Activated T-cell treated with anti-CD3 and anti-CD28 coated beads for 1 hour (primary cell): ENCODE measurements at regions not wholly inside any gene's neighbourhood (a gene's known extent, or its start where the extent isn't known, plus 50 kb on each side); places are given as distances from the start of the nearest gene placed in this dataset.

ENCODE experiments used
- DNase-seq: peaks from one replicate; pipeline ENCODE4 v3.0.0-alpha.2; 2020; ENCODE audit warnings: low read depth

DNA sequence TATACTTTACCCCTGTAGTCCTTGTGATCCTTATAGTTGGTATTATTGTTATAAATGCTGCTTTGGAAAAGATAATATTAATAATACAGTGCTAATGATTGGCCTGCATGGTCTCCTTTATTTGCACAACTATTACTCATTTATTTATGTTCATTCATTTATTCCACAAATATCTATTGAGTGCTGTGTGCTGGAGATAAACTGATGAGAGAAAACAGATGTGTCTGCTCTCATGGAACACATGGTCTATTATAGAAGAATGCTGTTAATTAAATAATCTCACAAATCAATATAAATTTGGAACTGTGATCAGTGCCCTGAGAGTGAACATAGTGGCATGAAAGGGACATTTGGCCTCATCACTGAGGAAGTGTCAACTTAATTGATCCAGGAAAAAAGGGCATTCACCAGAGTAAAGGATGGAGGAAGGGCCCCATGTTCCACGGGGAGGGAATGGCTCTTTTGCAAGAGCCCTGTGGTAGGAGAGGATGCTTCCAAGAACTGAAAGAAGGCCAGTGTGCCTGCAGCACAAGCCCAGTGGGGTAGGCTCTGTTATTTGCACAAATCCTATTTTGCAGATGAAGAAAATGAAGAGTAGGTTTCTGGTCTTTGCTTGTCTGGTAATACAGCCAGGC is 91.5 kb upstream of the STK39 start:
- no peak for DNase-seq

DNA sequence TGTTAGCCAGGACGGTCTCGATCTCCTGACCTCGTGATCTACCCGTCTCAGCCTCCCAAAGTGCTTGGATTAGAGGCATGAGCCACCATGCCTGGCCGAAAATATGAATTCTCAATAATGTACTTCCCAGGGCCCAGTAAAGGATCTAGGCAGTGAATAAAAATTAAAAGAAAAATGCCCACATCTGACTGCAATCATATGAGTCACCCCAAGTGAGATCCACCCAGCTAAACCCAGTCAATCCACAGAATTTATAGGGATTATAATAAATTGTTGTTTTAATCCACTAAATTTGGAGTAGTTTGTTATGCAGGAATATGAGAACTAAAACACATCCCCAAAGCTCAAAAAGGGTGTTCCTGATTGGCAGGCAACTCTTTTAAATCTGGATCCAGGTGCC is 93.5 kb upstream of the STK39 start:
- DNase-seq, result no peak

DNA sequence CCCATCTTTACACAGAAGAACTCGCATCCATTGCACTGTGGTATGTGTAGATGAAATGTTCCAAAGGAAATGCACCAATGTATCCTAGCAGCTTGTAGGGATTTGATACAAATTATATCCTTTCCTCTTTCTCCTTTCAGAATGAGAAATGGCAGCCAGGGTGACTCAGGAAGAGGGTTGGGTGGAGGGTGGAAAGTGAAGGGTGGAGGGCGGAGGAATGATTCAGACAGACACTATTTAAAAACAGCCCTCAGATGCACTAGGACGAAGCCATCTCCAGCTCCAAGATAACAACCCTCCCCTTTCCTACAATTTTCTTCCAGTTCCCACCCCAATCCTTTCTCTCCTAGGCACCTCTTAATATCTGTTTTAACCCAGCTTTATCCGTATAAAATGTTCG is 96.2 kb upstream of the STK39 start:
- DNase-seq, result no peak

DNA sequence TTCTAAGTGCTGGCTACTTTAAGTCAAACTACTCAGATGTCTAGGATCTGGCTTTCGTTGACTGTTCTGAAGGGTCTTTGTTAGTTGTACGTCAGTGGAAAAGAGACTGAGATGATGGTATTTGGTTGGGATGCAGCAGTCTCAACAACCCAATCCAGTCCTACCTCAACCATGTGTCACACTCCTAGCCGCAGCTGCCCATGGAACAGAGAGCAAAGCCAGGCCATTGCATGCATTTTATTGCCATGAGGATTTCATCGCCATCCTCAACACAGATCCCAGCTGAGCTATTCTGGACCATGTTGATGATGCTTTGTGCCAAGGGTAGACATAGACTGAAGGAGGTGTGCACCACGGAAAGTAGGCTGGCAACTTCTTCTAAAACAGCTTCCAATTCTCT is 97.3 kb upstream of the STK39 start:
- DNase-seq, result no peak

DNA sequence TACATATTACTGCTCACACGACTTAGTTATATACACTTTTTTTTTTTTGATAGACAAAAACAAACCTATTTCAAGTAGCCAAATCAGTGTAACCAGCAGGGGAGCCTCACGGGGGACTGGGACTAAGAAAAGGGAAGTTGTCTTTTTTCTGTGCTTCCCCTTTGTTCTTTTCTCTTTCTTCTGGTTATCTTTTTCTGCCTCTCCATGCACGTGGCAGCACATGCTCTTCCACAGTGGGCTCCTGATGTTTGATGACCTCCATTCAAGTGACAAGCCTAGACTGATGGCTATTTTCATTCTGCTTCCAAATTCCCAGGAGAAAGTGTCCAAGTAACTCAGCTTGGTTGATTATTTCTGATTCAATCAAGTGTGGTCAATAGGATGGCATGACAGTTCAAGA is 98.2 kb upstream of the STK39 start:
- DNase-seq, result no peak

DNA sequence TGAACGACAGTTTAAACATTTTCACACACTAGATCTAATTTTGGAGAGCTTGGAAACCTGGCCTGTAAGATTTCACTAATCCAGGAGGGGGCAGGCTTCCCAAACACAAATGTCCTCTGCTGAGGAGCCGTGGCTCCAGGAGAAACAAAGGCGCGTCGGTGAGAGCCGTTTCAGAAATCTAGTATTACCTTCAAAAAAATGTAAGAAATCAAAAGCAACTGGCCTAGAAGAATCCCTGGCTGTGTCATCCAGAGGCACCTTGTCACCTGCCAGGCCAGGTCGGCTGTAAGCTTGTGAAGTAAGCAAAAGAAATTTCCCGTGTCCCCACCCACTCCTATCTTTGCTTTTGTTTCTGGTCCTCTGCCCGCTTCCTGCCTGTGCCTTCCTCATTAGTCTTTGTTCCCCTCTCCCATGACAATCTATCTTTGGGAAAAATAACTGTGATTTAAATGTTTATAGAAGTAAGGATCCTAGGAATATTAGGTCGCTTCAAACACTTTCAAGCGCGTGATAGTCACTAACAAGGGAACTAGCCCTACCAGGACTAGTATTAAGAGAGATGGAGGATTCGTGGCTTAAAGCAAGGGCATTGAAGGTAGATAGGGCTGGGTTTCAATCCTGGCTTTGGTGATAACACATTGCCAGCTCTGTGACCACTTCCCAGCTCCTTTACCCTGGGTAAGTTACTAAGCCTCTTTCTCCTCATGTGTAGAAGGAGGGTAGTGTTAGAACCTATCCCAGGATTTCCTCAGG is 99.5 kb upstream of the STK39 start:
- peak; percentile 49 for DNase-seq

DNA sequence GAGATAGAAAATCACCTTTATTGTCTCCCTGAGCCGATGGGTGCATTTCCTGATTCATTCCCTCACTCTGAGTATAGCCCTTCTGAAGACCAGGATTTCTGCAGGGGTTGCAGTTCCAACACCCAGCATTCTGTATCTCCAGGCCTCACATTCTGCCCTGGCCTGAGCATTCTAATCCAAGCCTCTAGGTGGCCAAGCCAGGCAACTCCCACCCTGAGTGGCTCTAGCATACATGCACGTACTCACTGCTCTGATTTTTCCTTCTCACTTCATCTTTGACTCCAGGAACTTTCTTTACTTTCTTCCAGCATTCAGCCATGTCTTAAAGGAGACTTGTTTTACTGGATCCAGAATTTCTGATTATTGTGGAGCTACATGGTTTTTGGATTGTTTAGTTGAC is 100.7 kb upstream of the STK39 start:
- no peak for DNase-seq

DNA sequence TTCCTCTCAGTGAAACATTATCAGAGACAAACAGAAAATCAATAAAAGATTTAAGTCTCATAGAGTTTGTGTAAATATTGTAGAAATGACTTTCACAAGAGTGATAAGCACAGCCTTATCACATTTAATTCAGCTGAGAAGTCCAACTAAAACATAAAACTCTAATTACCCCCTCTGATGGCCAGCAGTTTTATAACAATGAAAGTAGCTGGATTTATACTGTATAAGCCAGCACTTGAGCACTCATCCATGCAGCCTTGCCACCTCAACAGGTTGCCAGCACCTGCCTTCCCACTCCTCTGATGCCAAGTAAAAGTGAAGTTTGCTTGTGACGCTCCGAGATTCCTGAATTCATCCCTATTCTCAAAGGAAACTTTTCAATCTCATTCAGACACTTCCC is 103.0 kb upstream of the STK39 start:
- DNase-seq, result no peak

DNA sequence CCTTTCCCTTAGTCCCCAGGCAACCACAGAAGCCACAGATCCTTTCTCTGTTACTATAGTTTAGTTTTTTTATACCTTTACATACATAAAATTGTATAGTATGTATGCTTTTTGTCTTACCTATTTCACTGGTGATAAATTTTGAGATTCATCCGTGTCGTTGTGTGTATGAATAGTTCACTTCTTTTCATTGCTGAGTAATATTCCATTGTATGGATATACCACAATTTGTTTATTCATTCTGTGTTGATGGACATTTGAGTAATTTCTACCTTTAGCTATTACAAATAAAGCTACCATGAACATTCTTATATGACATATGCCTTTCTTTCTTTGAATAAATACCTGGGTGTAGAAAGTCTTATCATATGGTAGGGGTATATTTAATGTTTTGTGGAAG is 102.8 kb upstream of the CERS6 start:
- DNase-seq, result no peak

DNA sequence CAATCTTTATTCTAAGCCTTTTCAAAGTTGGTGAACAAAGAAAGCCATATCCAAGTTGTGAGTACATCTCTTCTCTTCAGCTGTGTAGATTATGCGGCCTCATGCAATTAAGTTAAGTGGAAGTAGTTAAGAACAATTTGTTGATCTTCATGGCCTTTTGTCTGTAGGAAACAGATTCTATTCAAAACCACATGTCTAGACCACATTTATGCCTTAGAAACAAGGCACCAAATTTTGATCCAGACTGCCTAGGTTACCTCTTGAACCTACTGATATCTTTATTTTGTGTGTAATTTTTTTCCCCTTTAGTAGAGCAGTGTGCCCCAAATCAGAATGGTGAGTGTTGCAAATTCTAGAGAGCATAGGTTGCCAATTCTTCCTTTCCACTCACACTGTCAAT is 101.6 kb upstream of the CERS6 start:
- DNase-seq, result no peak

DNA sequence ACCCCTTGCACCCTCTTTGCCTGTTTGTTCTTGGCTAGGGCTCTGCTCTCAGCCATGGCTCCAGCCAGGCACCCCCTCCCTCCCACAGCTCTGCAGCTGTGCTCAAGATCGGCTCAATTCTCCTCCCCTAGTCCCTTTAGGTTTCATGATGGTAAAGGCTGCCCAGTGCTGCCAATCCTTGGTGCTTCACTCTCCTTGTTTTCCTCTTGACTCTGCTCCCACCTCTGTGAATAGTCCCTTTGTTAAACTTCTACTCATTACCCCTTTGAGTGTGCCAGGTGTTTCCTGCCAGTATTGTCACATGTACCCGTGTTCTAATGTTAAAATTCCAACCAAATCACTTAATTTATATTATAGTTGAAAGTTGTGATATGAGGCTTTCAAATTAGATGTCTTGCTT is 101.0 kb upstream of the CERS6 start:
- no peak for DNase-seq

DNA sequence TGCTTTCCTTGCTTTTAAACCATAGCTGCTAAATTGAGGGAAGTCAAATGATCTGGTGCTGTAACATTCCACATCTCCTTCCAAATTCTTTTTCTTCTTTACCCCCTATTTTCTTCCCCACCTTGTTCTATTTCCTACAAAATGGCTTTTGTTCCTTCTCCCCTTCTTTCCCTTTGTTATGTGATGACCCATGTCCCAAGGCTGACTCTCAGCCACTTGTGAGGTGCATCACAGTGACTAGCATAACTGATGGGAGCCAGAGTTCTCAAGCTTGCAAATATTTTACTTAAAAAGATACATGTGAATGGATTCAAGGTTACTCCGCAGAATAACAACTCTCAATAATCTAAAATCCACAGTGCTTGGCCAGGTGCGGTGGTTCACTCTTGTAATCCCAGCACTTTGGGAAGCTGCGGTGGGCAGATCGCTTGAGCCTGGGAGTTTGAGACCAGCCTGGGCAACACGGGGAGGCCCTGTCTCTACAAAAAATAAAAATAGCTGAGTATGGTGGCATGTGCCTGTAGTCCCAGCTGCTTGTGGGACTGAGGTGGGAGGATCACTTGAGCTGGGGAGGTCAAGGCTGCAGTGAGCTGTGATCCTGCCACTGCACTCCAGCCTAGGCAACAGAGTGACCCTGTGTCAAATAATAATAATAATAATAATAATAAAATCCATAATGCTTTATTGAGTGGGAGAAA is 100.1 kb upstream of the CERS6 start:
- DNase-seq, result no peak

DNA sequence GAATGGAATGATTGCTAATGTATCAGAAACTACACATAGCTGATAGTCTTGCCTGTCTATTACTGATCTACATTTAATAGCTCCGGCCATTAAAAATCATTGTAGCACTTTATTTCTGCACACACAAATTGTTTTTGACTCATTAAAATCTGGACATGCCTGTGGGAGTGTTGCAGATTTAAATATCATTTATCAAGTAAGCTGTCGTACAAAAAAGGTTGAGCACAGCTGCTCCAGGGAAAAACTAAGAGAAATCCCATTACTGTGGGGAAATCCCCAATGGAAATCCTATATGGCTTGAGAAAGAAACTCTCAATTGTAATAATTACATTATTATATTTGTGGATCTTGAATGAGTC is 99.6 kb upstream of the CERS6 start:
- DNase-seq, result no peak

DNA sequence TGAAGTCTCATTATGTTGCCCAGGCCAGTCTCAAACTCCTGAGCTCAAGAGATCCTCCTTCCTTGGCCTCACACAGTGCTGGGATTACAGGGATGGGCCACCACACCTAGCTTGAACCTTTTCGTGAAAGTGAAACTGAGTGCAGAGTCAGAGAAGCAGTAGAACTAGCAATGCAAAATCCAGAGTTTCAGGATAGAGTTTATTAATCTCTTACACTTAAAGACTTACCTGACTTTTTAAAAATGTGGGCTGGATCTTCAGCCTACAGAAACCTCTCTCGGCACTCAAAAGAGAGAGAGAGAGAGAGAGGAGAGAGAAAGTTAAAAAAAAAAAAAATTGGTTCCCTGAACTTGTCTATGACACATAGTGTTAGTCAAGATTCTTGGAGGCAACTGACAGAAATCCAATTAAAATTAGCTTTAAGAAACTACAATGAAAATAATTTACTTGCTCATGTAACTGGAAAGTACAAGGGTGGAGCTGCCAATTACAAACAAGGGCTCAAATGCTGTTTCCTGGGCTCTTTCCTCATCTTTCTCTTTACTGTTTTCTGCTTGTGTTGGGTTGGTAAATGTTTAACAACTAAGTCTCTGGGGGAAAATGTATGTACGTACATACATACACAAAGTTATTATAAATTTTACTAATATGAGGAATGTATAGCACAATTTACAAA is 98.1 kb upstream of the CERS6 start:
- no peak for DNase-seq

DNA sequence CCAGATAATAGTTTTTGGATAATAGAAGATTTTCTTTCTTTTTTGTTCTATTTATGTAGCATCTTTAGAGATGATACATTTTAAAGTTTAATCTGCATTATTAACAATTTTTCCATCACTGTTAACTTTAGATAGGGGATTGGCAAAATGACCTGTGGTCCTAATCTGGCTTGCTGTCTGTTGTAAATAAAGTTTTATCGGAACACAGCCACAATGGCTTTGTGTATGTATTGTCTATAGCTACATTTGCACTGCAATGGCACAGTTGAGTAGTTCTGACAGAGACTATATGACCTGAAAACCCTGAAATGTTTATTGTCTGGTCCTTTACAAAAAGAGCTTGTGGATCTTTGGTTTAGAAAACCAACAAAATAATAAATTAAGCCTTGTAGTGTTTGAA is 97.0 kb upstream of the CERS6 start:
- no peak for DNase-seq

DNA sequence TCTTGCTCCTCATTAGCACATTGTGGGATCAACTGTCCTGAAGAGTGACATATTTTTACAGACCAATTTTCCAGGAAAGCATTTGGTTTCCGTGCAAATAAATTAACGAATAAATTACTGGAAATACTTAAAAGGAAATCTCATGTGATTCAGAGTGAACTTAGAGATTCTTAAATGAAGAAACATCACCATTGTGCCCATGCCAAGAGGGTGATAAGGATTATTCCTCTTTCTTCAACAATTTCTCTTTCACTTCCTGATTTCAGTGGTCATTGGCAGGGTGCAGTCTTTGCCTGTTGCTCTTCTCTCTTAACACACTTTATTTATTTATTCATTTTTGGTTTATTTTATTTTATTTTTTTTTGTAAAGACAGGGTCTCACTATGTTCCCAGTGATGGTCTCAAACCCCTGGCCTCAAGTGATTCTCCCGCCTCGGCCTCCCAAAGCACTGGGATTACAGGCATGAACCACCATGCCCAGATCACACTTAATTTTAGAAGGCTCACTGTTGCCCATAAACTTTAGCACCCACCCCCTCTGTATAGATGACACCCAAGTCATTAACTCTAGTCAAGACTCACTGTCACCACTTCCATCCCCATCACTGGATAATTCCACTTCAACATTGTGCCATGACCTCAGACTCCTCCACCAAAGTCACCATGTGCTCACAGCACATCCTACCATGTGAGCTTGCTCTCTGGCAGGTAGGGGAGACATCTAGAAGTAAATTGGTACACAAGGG is 92.6 kb upstream of the CERS6 start:
- no peak for DNase-seq

DNA sequence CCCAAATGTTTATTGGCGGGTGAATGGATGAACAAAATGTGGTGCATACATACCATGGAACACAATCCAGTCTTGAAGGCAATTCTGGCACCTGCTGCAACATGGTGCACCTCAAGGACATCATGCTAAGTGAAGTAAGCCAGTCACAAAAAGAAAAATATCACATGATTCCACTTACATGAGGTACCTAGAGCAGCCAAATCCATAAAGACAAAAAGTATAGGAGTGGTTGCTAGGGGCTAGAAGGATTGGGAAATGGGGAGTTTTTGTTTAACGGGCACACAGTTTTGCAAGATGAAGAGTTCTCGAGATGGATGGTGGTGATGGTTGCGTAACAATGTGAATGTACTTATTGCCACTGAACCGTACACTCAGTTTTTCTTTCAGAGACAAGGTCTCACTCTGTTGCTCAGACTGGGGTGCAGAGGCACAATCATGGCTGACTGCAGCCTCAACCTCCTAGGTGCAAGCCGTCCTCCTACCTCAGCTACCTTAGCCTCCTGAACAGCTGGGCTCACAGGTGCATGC is 90.9 kb upstream of the CERS6 start:
- no peak for DNase-seq

DNA sequence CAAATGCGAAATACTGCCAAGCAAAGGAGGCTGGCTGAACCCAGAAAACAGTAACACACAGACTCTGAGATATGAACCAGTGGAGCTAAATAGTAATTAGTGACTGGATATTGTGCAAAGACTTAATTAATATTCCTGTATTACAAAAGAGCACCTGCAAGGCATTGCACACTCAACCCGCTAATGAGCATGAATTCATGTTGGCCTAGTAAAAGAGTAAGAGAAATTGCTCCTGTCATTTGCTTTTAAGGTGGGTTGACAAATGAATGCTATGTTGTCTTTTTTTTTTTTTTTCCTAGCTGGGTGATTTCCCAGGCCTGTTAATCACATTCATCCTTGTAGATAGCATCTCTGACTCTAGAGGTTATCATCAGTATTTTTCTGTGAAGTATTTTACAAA is 87.0 kb upstream of the CERS6 start:
- DNase-seq, result no peak

DNA sequence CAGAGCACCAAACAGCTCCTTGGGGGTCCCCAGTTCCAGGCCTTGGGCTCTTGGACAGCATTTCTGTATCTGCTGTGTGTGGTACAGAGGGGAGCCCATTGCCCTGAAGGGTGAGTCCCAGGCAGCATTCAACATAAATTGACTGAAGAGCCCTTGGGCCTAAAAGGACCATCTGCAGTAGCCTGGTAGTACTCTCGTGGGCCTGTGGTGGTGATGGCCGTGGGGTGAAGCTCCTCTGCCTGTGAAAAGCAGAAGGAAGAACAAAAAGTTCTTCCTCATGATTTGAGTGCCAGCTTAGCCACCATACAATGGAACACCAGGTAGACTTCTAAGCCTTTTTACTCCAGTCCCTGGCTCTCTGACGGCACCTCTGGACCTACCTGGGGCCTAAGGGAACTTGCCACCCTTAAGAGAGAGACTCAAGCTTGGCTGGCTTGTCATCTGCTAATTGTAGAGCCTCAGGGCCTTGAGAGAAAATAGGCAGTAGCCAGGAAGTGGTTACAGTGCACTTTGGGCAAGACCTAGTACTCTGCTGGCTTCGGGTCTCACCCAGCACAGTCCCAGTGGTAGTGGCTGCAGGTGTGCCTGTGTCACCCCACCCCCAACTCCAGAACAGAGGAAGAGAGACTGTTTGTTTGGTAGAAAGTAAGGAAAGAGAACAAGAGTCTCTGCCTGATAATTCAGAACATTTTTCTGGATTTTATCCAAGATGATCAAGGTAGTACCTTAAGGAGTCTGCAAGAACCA is 84.6 kb upstream of the CERS6 start:
- DNase-seq, result no peak

DNA sequence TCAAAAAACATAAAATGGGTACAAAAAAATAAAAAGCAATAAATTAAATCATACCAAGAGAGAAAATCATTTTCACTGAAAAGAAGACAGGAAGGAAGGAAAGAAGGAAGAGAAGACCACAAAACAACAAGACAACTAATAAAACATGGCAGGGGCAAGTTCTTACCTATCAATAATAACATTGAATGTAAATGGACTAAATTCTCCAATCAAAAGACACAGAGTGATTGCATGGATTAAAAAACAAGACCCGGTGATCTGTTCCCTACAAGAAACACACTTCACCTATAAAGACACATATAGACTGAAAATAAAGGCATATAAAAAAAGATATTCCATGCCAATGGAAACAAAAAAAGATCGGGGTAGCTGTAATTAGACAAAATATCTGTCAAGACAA is 82.6 kb upstream of the CERS6 start:
- DNase-seq, result no peak

DNA sequence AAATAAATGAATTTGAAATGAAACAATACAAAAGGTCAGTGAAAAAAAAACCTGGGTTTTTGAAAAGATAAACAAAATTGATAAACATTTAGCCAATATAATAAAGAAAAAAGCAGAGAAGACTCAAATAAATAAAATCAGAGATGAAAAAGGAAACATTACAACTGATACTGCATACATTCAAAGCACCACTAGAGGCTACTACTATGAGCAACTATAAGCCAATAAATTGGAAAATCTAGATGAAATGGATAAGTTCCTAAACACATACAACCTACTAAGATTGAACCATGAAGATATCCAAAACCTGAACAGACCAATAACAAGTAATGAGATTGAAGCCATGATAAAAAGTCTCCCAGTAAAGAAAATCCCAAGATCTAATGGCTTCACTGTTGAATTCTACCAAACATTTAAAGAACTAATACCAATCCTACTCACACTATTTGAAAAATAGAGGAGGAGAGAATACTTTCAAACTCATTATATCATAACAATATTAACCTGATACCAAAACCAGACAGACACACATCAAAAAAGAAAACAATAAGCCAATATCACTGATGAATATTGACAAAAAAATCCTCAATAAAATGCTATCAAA is 80.8 kb upstream of the CERS6 start:
- DNase-seq, result no peak
